ENCODE measurements at regions not wholly inside any gene's neighbourhood (a gene's known extent, or its start where the extent isn't known, plus 50 kb on each side); places are given as distances from the start of the nearest gene placed in this dataset.

GRCh38 chr1:87791931-87792740 lies 463.5 kb downstream of the LMO4 start:
- Histone ChIP-seq H3K36me3 (ENCODE audit: control insufficient read depth in 1 of 2, insufficient read depth in 2 of 2, low read depth in 1 of 2, low read length in 2 of 2) (no peaks in the 10 kb centered on the region), H4K8ac (ENCODE audit: low read length) (no peak overlapping the region), H3K27me3 (ENCODE audit: control insufficient read depth in 1 of 2, insufficient read depth in 1 of 2, low read length in 2 of 2) (no peaks in the 10 kb centered on the region), H3K9ac (ENCODE audit: low read length) (no peak overlapping the region), H3K4me1 (ENCODE audit: control insufficient read depth, insufficient read depth, low read depth, low read length) (peaks cover 12% of the 10 kb centered on the region), H3K4me3 (ENCODE audit: insufficient read depth in 1 of 2, low read depth in 1 of 2, low read length in 2 of 2) (no peak overlapping the region), H2BK120ac (ENCODE audit: low read depth, low read length) (no peak overlapping the region), H3K4ac (ENCODE audit: low read depth in 1 of 2, low read length in 2 of 2) (no peak overlapping the region), H3K23ac (ENCODE audit: low read length in 2 of 2) (no peak overlapping the region), H3K18ac (ENCODE audit: low read depth in 1 of 2, low read length in 2 of 2) (no peak overlapping the region), H2AFZ (ENCODE audit: low read depth, low read length) (no peak overlapping the region), H3K4me2 (ENCODE audit: low read length, poor library complexity, severe bottlenecking) (no peak overlapping the region), H4K91ac (ENCODE audit: low read length) (no peak overlapping the region), H2BK5ac (ENCODE audit: low read depth, low read length, poor library complexity, severe bottlenecking) (no peak overlapping the region), H3K79me1 (replicated peaks; ENCODE audit: low read length, poor library complexity, severe bottlenecking) (no peaks in the 10 kb centered on the region), H3K9me3 (ENCODE audit: control insufficient read depth, low read length) (no peaks in the 10 kb centered on the region), H2AK5ac (ENCODE audit: low read length, severe bottlenecking) (no peak overlapping the region), H2BK12ac (ENCODE audit: low read length in 2 of 2) (no peak overlapping the region), H2BK15ac (ENCODE audit: low read depth, poor library complexity, severe bottlenecking) (no peak overlapping the region), H3K27ac (ENCODE audit: low read length, poor library complexity, severe bottlenecking) (no peak overlapping the region), H3K14ac (ENCODE audit: low read length in 2 of 2) (no peak overlapping the region)
- WGBS = 95% methylated on average over 2 of the region's 3 CpGs
- no peak for DNase-seq

- Histone ChIP-seq H2AK5ac (ENCODE audit: low read length, severe bottlenecking) (peak overlapping the region; percentile 63), H4K91ac (ENCODE audit: low read length) (no peak overlapping the region), H3K36me3 (ENCODE audit: control insufficient read depth in 1 of 2, insufficient read depth in 2 of 2, low read depth in 1 of 2, low read length in 2 of 2) (no peaks in the 10 kb centered on the region), H3K27ac (ENCODE audit: low read length, poor library complexity, severe bottlenecking) (peak overlapping the region; percentile 88), H3K27me3 (ENCODE audit: control insufficient read depth in 1 of 2, insufficient read depth in 1 of 2, low read length in 2 of 2) (no peaks in the 10 kb centered on the region), H3K79me1 (replicated peaks; ENCODE audit: low read length, poor library complexity, severe bottlenecking) (no peaks in the 10 kb centered on the region), H2BK120ac (ENCODE audit: low read depth, low read length) (no peak overlapping the region), H3K9ac (ENCODE audit: low read length) (no peak overlapping the region), H3K4ac (ENCODE audit: low read depth in 1 of 2, low read length in 2 of 2) (no peak overlapping the region), H3K23ac (ENCODE audit: low read length in 2 of 2) (no peak overlapping the region), H2AFZ (ENCODE audit: low read depth, low read length) (no peak overlapping the region), H3K9me3 (ENCODE audit: control insufficient read depth, low read length) (no peaks in the 10 kb centered on the region), H2BK15ac (ENCODE audit: low read depth, poor library complexity, severe bottlenecking) (no peak overlapping the region), H2BK12ac (ENCODE audit: low read length in 2 of 2) (no peak overlapping the region), H3K18ac (ENCODE audit: low read depth in 1 of 2, low read length in 2 of 2) (no peak overlapping the region), H3K4me2 (ENCODE audit: low read length, poor library complexity, severe bottlenecking) (no peak overlapping the region), H2BK5ac (ENCODE audit: low read depth, low read length, poor library complexity, severe bottlenecking) (peak overlapping the region; percentile 36), H3K4me3 (ENCODE audit: insufficient read depth in 1 of 2, low read depth in 1 of 2, low read length in 2 of 2) (no peak overlapping the region), H3K4me1 (ENCODE audit: control insufficient read depth, insufficient read depth, low read depth, low read length) (peaks cover 9% of the 10 kb centered on the region), H3K14ac (ENCODE audit: low read length in 2 of 2) (no peak overlapping the region), H4K8ac (ENCODE audit: low read length) (no peak overlapping the region)
- 81% methylated on average over 6 of the region's 8 CpGs for WGBS
- DNase-seq = peak; percentile 52
These were observed 466.3 kb downstream of the LMO4 start for GRCh38 chr1:87794788-87795614.

GRCh38 chr1:87795615-87796337 lies 467.1 kb downstream of the LMO4 start:
- DNase-seq = no peak
- WGBS = 84% methylated on average over 1 of the region's 3 CpGs

More at GRCh38 chr1:87795615-87796337, 467.1 kb downstream of the LMO4 start:
- H2AK5ac ChIP-seq (ENCODE audit: low read length, severe bottlenecking) = no peak overlapping the region
- no peak overlapping the region for H3K14ac ChIP-seq (ENCODE audit: low read length in 2 of 2)
- no peak overlapping the region for H3K4ac ChIP-seq (ENCODE audit: low read depth in 1 of 2, low read length in 2 of 2)
- no peak overlapping the region for H4K91ac ChIP-seq (ENCODE audit: low read length)
- H3K18ac ChIP-seq (ENCODE audit: low read depth in 1 of 2, low read length in 2 of 2) = no peak overlapping the region
- H3K9ac ChIP-seq (ENCODE audit: low read length) = no peak overlapping the region
- no peak overlapping the region for H2BK120ac ChIP-seq (ENCODE audit: low read depth, low read length)
- no peaks in the 10 kb centered on the region for H3K79me1 ChIP-seq (replicated peaks; ENCODE audit: low read length, poor library complexity, severe bottlenecking)
- H3K9me3 ChIP-seq (ENCODE audit: control insufficient read depth, low read length) = no peaks in the 10 kb centered on the region
- H3K4me2 ChIP-seq (ENCODE audit: low read length, poor library complexity, severe bottlenecking) = peak overlapping the region; percentile 18
- no peak overlapping the region for H3K4me3 ChIP-seq (ENCODE audit: insufficient read depth in 1 of 2, low read depth in 1 of 2, low read length in 2 of 2)
- no peak overlapping the region for H2AFZ ChIP-seq (ENCODE audit: low read depth, low read length)
- H3K36me3 ChIP-seq (ENCODE audit: control insufficient read depth in 1 of 2, insufficient read depth in 2 of 2, low read depth in 1 of 2, low read length in 2 of 2) = no peaks in the 10 kb centered on the region
- H2BK15ac ChIP-seq (ENCODE audit: low read depth, poor library complexity, severe bottlenecking) = no peak overlapping the region
- H2BK5ac ChIP-seq (ENCODE audit: low read depth, low read length, poor library complexity, severe bottlenecking) = peak overlapping the region; percentile 35
- peak overlapping the region; percentile 88 for H3K27ac ChIP-seq (ENCODE audit: low read length, poor library complexity, severe bottlenecking)
- peaks cover 9% of the 10 kb centered on the region for H3K4me1 ChIP-seq (ENCODE audit: control insufficient read depth, insufficient read depth, low read depth, low read length)
- H3K27me3 ChIP-seq (ENCODE audit: control insufficient read depth in 1 of 2, insufficient read depth in 1 of 2, low read length in 2 of 2) = no peaks in the 10 kb centered on the region
- no peak overlapping the region for H2BK12ac ChIP-seq (ENCODE audit: low read length in 2 of 2)
- H3K23ac ChIP-seq (ENCODE audit: low read length in 2 of 2) = no peak overlapping the region
- H4K8ac ChIP-seq (ENCODE audit: low read length) = no peak overlapping the region
